T-helper 2 cell (primary cell): ENCODE measurements at regions not wholly inside any gene's neighbourhood (a gene's known extent, or its start where the extent isn't known, plus 50 kb on each side); places are given as distances from the start of the nearest gene placed in this dataset.

ENCODE experiments used
- DNase-seq, 5 experiments: peaks; one replicate each; pipeline versions ENCODE4 v3.0.0 to v3.0.0-alpha.2; 2012 to 2022

DNA sequence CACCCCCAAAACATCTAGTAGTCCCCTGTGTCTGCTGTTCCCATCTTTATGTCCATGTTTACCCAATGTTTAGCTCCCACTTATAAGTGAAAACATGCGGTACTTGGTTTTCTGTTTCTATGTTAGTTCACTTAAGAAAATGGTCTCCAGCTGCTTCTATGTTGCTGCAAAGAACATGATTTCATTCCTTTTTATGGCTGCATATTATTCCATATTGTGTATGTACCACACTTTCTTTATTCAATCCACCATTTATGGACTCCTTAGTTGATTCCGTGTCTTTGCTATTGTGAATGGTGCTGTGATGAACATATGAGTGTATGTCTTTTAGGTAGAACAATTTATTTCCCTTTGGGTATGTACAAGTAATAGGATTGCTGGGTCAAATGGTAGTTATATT, 51.2 kb downstream of the GRK7 start:
- no peak for DNase-seq

DNA sequence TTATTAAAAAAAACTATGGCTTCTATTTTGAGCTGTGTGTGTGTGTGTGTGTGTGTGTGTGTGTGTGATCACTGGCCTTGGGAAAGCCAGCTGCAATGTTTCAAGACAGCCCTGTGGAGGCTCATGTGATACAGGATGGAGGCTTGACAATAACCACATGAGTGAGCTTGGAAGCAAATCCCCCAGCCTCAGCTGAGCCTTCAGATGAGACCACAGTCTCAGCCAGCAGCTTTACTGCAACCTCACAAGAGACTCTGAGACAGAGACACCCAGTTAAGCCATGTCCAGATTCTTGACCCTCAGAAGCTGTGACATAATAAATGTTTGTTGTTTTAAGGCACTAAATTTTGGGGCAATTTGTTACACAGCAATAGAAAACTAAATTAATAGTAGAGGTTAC, 52.5 kb downstream of the GRK7 start:
- peak in 1 of 5 experiments; percentile 7 for DNase-seq

DNA sequence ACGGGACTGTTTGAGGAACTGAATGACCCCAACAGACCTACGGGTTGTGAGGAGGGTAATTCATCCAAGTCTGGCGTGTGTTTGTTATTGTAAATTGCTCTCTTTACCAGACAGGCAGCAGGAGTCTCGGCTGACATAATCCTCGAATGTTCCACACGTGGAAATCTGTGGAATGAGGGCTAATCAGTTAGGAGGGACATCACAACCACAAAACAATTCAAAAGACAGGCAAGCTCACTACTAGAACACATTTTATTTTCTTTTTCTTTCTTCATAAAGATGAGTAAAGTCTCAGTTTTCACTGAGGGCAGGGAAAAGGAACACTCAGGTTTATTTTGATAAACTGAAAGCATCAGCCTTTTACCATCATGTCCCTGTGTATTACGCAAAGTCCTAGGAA, 53.8 kb downstream of the GRK7 start:
- no peak for DNase-seq

DNA sequence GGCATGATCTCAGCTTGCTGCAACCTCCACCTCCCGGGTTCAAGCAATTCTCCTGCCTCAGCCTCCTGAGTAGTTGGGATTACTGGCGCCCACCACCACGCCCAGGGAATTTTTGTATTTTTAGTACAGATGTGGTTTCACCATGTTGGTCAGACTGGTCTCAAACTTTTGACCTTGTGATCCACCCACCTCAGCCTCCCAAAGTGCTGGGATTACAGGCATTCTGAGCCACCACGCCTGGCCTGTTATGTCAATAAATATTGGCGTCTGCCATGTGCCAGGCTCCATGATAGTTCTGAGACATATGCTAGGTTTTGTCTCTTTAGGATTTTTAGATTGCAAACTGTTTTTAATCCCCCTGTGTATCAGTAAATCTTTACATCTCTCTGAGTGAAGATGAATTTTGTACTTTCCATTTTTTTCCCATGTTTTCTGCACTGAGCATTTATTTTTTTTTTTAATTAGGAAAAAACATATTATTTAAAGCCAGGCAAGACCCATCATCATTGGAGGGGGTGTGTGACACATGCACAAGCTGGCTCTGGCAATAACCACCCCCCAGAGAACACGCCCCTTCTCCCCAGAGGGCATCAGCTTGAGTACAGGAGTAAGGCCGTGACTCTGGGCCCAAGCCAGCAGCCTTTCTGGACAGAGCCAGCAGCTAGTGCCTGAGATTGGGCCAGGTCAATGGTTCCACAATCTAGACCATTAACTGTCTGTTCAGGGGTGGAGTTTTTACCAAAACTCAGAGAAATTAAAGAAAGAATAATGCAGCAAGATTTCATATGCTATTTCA, 51.0 kb upstream of the ATP1B3 start:
- no peak for DNase-seq
